Ovary (tissue), 3 donors: ENCODE measurements at regions not wholly inside any gene's neighbourhood (a gene's known extent, or its start where the extent isn't known, plus 50 kb on each side); places are given as distances from the start of the nearest gene placed in this dataset.

Experiments used
- CTCF ChIP-seq, 3 donors: fragments of 450-650 bp in 2 of 3; fragments of 200-600 bp in 1 of 3; IDR thresholded peaks; one replicate each; pipeline versions ENCODE4 v1.5.1 to v1.8.0; 2016 to 2022; ENCODE audit warnings: antibody characterized with exemption in 3 of 3, mild to moderate bottlenecking in 1 of 3
- EP300 ChIP-seq: sonication (generic); formaldehyde crosslinking; IDR thresholded peaks from one replicate; pipeline ENCODE4 v1.6.1; 2017; ENCODE audit warnings: antibody characterized with exemption
- POLR2A ChIP-seq: fragments of 450-650 bp; IDR thresholded peaks from one replicate; pipeline ENCODE4 v1.6.1; 2017; ENCODE audit warnings: antibody characterized with exemption, mild to moderate bottlenecking, moderate library complexity
- donor health status: DM: no; HTN: no; CAD: no.

- TF ChIP-seq CTCF (IDR thresholded peaks at IDR 0.05) = no peak
- TF ChIP-seq POLR2A = no peak
- TF ChIP-seq EP300 = no peak
These were observed 80.0 kb upstream of the MRPS22 start for GRCh38 chr3:139263798-139264197.
